ENCODE measurements at regions not wholly inside any gene's neighbourhood (a gene's known extent, or its start where the extent isn't known, plus 50 kb on each side); places are given as distances from the start of the nearest gene placed in this dataset.

DNA sequence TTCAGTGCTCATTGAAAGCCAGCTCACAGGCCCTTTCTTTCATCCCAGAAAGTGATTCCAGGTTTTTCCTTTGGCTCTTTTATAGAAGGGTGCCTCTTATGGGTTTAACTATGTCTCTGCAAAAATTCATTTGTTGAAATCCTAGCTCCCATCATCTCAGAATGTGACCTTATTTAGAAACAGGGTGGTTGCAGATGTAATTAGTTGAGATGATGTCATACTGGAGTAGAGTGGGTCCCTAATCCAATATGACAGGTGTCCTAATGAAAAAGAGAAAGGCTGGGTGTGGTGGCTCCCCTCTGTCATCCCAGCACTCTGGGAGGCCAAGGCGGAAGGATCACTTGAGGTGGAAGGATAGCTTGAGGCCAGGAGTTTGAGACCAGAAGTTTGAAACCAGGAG lies 64.2 kb upstream of the FAM20A start:
- DNase-seq (ENCODE audit: low read depth in 2 of 2): no peak

DNA sequence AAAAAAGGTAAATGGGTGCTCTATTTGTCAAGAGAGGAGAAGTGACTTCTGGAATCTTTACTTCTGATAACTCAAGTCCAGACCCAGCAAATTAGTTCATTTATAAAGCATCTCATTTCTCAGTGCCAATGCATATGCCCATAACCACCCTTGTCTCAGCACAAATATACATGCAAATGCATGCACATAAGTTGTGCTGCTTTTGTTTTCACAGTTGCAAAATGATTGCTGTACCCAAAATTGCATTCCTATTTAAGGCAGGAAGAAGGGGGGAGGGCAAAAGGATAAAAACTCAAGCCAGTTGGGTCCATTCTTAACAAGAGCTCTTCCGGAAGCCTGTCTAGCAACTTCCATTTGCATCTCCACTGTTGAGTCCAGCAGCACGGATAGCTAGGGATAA lies 61.3 kb upstream of the FAM20A start:
- DNase-seq (ENCODE audit: low read depth in 2 of 2): no peak

DNA sequence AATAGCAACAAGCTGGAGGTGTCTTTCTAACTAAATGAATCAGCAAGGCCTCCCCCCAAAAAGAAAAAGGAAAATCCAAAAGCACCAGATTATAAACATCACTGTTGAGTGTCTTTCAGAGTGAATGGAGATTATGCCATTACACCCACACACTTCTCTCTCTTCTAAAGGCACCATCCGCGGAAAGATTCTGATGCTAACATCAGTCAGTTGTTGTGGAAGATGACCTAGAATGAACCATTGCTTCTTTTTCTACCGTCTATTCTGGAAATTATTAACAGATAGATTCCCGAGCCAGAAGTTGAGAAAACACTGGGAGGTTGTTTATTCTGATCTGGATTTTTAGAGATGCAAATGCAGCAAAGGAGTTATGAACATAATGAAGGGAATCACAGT lies 60.9 kb upstream of the FAM20A start:
- DNase-seq (ENCODE audit: low read depth in 2 of 2): no peak

DNA sequence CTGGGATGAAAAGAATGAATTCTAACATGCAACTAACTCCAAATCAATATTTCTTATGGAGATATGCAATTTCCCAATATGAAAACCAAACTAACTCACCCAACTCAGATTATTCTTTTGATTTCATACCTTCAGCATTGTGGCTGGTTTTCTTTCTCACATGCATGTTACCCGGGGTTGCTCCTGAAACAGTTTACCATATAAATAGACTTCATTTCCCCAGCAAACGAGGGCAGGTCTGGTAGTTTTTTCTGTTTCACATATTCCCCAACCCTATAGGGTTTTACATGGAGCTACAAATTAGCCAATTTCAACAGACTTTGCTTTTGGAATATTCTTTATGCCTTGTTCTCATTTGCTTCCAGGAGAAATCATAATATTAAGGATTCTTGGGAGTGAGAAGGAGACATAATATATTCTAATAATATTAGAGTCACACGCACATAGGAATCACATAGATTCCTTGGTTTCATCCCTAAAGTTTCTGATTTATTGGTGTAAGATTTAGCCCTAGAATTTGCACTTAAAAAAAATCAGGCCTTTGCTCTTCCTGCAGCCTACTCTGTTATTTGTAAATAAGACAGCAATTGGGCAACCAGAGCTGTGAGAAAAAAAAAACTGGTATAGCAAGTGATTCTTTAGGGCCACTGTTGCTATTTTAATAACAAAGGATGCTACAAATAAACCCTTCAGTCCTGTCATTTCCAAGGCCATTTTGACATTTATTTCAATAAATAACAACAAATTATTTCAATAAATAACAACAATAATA lies 60.3 kb upstream of the FAM20A start:
- no peak for DNase-seq (ENCODE audit: low read depth in 2 of 2)

DNA sequence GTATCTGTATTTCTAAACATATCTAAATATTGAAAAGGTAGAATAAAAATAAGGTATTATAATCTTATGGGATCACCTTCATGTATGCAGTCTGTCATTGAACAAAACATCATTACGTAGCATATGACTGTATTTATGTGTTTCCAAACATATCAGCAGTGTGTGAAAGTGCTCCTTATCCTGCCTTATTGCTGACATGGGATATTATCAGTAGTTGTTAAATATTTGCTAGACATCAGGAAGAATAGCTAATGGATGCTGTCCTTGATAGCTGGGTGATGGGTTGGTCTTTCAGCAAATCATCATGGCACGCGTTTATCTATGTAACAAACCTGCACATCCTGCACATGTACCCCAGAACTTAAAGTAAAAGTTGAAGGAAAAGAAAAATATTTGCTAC lies 59.1 kb upstream of the FAM20A start:
- no peak for DNase-seq (ENCODE audit: low read depth in 2 of 2)

DNA sequence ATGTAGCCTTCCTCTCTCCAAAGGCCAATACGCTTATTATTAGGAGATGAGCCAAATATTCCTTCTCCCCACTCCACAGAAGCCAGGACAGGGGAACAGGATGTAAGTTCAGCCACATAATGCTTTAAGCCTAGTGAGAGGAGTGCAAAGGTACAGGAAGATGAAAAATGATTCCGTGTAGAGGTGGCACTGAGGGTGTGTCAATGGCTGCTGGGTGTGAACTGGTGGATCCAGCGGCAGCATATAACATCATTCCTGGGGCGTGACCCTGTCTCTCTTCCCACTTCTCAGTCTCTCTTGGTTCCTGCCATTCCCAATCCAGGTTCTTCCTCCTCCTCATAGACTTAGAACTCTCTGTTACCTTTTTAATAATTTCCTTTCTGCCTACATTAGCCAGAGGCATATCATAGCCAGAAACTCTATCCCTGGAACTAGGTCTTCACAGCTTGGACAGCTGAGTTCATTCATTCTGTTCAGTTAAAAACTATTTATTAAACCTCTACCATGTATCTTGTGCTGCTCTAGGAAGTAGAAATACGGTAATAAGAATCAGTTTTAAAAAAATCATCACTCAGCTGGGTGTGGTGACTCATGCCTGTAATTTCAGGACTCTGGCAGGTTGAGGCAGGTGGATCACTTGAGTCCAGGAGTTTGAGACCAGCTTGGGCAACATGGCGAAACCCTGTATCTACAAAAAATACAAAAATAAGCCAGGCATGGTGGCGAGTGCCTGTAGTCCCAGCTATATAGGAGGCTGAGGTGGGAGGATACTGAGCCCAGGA lies 58.0 kb upstream of the FAM20A start:
- no peak for DNase-seq (ENCODE audit: low read depth in 2 of 2)

DNA sequence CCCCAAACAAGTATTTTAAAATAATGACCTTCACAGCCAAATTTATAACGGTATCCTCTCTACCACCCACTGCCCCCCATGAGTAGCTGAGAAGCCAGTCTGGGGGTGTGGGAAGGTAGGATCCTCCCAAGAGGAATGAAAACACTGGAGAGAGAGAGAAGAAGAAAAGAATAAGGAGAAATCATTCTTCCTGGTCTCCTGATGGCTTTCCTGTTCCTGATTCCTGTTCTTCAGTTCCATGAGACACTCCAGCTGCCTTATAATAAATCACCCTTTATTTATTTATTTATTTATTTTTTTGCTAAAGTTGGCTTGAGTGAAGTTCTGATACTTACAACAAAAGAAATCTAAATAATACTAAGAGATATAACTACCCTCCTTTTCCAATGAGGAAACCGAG lies 56.4 kb upstream of the FAM20A start:
- DNase-seq (ENCODE audit: low read depth in 2 of 2): no peak

DNA sequence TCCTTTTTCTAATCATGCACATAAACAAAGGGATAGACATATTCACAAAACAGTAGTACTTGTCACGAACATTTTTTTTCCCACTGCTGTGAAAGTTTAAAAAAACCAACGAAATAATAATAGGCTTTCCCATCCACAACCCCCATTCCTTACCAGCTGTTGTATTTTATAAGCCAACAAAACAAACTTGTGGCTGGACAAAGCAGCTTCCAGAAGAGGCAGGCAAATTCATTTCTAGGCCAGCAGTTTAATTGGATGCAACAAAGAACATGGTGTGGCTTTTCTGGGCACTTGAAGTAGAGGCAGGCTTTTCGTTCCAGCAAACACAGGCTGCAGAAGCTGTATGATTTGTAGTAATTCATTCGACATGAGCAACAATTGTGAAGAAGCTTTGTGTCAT lies 56.0 kb upstream of the FAM20A start:
- no peak for DNase-seq (ENCODE audit: low read depth in 2 of 2)

DNA sequence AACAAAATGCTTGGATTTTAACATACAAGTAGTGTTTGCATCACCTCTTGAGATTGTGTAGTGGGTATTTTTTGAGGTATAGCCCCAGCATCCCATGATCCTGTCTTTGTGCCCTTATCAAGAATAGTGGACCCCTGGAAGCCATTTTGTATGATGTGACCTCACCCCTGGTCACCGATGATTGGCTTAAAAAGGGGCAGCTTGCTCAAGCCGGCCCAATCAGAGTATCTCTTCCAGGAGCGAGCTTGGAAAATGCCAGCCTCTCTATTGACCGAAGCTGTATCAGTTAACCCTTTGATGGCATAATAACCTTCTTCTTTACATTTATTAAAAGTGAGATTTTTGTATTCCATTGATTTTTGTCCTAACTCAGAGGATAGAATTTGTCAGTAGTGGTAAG lies 55.5 kb upstream of the FAM20A start:
- no peak for DNase-seq (ENCODE audit: low read depth in 2 of 2)
